HG03558 (cell line): ENCODE measurements at regions not wholly inside any gene's neighbourhood (a gene's known extent, or its start where the extent isn't known, plus 50 kb on each side); places are given as distances from the start of the nearest gene placed in this dataset.
"Not testable (repeated sequence)": the region's sequence is repeated elsewhere in the genome, so short reads cannot be mapped to it uniquely, and the experiment has no call there.

Experiments
- ATAC-seq: cut with Tn5 transposase; IDR thresholded peaks from one replicate; pipeline ENCODE4 v1.9.1; 2021; ENCODE audit warnings: moderate number of reproducible peaks; ENCODE audit not compliant: unreplicated experiment; ENCODE audit errors: extremely low read depth

DNA sequence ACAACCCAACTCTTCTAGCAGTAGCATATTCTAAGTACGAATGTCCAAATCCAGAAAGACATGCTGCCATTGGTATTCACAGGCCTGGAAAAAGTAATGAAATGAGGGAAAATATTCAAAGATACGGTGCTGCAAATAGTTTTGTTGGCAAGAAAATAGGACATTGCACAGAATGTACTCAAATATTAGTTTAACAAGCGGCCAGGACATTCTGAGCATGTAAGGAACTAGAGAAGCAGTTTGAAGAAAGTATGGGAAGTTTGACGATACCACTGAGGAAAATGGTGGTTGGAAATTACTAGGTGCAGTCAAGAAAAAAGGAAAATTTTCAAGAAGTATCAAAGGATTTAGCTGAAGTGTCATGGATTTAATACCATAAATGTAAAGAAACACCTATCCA, 468.0 kb upstream of the GRIN3A start:
- ATAC-seq, result no peak

DNA sequence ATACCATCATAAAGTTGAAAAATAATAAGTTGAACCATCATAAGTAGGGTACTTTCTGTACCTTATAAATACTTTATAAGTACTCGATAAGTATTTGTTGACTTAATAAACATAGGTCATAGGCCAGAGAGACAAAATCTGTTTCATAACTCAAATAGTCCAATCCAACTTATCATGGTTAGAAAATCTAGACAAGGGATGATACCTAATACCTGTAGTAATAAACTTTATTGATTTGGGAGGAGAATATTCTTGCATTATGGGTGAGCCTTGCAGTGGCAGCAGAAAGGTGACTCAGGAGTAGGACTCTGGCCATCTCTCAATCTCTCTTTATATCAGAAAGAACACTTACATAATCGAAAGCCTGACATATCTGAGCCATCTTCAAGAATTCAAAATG, 466.8 kb upstream of the GRIN3A start:
- ATAC-seq, result no peak

DNA sequence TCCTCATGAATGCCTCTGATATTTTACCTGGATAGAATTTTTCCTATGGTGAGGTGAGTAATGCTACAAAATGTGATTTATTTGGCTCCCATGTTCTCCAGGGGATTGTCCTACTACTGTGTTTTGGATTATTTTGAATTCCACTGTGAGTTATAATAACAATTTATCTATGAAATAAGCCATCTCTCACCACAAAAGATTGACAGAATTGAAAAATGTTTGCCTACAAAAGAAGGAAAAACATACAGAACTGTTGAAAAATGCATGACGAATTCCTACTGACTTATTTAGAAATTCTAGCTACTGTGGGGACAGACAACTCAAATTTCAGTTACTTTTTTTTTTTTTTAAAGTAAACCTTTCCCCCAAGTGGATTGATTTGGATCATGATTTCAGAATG, 463.7 kb upstream of the GRIN3A start:
- no peak for ATAC-seq

DNA sequence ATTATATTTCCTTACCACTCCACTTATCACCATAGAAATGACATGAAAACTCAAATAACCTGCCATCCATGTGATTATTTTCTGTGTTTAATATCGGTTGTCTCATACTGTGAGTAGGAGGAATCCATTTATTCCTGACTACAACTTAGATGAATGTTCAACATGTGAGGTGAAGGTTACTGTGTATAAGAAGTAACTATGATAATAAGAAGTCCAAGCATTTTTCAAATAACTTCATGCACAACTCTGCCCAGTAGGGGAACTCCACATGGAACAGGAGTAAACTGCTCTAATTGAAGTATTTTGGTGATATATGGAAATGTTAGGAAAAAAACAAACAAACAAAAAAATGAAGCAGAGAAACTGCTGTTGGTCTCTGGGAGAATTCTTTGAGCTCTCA, 447.5 kb upstream of the GRIN3A start:
- no peak for ATAC-seq

DNA sequence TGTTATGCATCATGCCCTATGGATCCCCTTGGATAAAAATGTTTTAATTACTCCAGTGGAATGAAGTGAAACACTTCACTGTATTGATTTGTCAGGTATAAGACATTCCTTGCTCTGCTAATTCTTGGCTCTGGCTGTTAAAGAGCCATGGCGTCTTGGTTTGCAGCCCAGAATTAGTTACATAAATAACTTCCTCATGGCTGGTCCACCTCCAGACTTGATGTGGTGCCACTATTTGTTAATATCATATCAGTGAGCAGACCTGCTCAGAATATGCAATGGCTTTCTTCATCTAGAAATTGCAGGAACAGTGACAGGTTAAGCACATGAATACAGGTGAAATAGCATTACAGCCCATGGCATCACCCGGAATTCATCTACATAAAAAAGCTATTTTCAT, 446.9 kb upstream of the GRIN3A start:
- no peak for ATAC-seq

DNA sequence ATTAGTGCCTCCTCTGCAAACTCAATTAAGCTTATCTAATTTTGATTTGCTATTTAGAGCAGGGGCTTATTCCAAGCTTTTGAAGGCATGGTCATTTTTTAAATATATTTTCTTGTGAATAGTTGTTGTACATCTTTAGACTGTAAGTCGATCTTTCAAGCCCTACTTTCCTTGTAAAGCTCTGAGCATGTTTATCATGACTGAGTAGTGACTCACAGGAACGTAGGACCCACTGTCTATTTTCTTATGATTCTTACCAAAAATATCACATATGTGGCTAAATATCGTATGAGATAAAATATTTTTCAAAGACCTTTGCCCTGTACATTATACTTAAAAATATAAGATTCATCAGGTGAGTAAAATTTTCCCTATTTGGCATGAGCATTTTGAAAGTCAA, 440.4 kb upstream of the GRIN3A start:
- ATAC-seq, result no peak

DNA sequence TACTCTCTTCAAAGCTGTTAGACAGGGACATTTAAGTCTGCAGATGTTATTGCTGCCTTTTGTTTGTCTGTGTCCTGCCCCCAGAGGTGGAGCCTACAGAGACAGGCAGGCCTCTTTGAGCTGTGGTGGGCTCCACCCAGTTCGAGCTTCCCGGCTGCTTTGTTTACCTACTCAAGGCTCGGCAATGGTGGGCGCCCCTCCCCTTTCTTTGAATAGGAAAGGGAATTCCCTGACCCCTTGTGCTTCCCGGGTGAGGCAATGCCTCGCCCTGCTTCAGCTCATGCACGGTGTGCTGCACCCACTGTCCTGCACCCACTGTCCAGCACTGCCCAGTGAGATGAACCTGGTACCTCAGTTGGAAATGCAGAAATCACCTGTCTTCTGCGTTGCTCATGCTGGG, 435.8 kb upstream of the GRIN3A start:
- not testable (repeated sequence) for ATAC-seq

DNA sequence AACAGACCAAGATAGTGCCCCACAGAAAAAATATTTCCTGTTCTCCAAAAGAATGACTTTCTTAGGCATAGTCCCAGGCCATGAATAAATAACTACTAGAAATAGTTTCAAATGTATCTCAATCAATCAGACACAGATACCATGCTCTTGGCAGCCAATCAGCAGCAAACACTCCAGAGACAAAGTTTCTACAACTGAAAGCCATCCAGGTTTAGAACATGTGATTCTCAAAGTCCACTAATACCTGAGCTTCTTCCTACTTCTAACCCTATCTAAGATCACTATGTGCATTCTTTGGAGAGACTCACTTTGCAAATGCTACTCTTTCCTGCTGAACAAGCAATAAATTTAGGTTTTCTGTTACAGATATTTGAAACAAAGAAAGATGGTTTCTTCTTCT, 425.8 kb upstream of the GRIN3A start:
- ATAC-seq, result no peak

DNA sequence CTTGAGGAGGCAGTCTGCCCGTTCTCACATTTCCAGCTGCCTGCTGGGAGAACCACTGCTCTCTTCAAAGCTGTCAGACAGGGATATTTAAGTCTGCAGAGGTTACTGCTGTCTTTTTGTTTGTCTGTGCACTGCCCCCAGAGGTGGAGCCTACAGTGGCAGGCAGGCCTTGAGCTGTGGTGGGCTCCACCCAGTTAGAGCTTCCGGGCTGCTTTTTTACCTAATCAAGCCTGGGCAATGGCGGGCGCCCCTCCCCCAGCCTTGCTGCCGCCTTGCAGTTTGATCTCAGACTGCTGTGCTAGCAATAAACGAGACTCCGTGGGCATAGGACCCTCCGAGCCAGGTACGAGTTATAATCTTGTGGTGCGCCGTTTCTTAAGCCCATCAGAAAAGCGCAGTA, 414.6 kb upstream of the GRIN3A start:
- not testable (repeated sequence) for ATAC-seq

DNA sequence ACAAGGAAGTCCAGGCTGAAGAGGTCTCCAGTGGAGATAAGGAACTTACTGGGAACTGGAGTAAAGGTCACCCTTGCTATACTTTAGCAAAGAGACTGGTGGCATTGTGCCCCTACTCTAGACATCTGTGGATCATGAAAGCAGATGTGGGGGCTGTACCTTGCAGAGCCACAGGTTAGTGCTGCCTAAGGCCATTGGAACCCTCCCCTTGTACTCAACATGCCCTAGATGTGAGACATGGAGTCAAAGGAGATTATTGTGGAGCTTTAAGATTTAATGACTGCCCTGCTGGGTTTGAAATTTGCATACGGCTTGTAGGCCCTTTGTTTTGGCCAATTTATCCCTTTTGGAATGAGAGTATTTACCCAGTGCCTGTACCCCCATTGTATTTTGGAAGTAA, 397.3 kb upstream of the GRIN3A start:
- ATAC-seq, result no peak

DNA sequence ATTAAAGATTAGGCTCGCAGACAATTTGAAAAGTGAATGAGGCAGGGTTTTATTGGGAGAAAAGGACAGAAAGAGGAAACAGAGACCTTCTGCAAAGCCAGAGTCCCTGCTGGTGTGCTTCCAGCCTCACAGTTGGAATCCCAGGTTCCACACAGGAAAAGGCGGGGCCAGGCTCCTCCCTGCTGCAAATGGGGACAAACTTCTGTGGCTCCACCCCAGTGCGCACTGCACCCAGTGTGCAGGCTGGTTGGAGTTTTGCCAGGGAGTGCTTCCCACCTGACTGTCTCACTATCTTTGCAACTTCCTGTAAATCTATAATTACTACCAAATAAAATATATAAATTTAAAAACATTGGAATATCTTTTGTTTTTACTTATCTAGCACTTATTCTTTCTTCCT, 386.0 kb upstream of the GRIN3A start:
- no peak for ATAC-seq

DNA sequence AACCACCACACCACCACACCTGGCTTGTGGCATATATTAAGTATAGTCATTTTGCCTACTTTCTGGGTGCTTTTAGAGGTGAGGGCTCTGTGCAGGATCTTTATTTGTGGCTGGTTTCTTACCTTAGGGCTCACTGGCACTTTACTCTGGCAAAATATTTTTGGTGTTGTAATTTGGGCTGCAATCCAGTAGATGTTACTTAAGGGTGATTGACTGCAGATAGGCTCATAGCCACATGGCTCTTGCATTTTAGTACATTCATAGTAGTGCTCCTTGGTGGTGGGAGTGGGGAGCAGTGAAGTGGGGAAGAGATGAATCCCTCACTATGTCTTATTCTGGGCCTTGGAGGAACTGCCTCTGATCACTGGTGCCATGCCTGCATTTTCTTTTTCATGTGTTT, 376.1 kb upstream of the GRIN3A start:
- no peak for ATAC-seq

DNA sequence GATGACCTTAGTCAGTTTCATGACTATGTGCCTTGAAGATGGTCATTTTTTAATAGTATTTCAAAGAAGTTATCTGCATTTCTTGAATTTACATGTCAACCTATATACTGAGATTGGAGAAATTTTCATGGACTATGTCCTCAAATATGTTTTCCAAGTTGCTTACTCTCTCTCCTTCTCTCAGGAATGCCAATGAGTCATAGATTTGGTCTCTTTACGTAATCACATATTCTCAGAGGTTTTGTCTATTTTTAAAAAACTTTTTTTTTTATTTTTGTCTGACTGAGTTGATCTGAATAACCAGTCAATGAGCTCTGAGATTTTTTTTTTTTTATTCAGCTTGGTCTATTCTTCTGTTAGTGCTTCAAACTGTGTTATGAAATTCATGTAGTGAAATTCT, 374.7 kb upstream of the GRIN3A start:
- ATAC-seq, result no peak

DNA sequence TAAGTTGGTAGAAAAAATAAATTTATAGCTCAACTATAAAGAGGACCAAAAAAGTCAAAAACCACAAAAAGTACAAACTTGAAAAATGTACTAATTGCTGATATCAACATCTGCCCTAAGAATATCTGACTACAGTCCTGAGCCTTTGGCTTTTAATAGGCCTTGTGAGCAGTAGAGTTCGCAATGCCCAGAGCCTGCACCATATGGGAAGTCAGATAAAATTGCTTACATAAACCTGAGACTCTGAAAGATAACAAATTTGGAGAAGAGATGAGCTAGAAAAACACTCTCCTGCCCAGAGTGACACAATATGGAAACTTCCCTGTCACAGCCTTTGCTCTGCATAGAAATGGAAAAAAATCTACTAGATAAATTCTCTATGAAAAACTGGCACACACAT, 368.0 kb upstream of the GRIN3A start:
- no peak for ATAC-seq

DNA sequence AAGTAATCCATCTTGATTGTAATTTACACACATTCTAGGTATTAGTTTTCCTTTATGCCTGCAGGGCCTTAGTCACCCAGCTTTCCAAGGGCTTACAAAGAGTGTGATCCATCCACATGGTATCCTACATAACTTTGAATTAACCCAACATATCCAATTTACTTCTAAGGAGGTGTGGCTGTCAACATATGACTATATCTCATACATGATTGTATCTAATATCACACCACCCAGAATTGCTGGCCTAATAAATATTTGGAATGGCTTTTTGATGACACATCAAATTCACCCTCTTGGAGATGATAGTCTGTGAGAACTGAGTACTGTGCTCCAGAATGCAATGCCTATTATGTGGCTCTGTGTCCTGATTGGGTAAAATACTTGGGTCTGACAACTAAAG, 363.3 kb upstream of the GRIN3A start:
- no peak for ATAC-seq

DNA sequence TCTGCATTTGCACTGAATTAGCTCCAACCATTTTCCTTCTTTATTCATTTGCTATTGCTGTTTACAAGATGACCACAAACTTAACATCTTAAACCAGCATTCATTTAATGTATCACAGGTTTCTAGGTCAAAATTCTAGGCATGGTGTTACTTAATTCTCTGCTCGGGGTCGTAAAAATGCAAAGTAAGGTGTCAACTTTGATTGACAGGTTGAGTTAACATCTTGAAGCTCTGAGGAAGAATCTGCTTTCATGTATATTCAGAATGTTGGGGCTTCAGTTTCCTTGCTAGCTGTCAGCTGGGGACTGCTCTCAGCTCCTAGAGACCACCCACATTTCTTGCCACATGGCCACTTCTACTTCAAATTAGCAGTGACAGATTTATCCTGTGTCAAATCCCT, 348.7 kb upstream of the GRIN3A start:
- no peak for ATAC-seq

DNA sequence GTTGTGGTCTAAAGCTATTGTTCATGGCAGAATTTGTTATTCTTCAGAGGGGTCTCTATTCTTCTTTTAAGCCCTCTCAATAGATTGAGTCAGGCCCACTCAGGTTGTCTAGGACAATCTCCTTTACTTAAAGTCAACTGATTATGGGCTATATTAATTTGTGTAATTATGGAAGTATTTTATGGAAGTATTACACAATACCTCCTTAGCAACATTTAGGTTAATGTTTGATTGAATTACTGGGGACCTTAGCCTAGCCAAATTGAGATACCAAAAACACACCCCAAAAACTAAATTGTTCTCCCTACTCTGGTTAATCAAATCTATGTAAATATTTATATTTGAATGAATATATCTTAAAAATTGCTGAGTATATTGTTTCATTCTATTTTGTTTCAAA, 347.1 kb upstream of the GRIN3A start:
- ATAC-seq, result no peak

DNA sequence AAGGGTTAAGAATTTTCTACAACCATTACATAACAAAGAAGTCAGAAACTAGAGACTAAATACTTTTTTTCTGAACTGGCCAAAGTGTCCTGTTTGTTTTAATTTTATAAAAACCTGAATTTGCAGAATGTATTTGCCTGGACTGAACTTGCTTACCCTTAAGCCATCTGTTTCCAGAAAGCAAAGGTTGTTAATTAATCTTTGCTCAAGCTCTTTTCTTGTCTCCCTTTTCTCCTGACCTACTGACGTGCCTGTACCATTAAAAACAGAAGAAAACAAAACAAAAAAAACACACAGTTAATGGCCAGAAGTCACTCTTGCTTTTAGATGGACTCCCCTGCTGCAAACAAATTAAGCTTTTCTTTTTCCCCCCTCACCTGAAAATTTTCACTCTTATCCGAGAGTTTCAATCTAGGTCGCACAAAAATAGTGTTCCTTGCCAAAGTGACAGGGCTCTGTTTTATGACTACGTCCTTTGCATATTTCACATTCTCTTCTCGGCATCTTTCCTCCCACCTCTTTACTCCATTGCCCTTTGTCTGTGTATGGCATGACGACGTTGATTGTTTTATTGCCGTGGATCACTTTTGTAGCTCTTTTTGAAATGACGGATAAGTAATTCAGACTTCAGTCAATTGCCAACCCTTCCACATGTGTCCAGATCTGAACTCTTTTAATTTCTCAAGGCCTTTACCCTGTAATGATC, 333.8 kb upstream of the GRIN3A start:
- no peak for ATAC-seq

DNA sequence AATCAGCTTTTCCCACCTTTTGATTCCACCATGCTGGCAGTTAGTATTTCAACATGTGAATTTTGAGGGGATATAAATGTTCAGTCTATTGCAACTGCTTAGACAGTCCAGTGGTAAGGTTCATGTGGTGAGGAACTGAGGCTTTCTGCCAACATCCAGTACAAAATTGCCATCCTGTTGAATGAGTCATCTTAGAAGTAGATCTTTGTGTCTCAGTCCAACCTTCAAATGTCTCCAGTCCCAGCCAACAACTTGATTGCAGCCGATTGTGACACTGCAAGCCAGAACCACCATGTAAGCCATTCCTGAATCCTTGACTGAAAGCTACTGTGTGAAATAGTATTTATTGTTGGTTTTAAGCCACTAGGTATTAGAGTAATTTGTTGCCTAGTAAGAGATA, 331.5 kb upstream of the GRIN3A start:
- no peak for ATAC-seq

DNA sequence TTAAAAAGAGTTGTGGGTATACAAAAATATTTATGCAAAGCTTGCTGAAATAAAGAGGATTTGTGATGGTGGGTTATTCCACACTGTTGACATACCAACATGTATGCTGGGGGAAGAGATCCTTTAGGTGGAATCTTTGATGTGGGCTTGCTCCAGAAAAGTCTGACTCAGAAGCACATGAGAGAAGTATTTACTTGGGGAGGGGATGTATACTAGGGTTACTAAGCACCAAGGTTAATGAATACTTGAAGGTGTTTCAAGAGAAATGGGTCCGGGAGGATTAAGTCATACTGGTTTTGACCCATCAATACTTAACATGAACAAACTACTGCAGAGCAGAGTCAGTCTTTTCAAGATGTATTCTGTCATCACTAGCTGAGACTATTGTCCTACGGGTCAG, 316.4 kb upstream of the GRIN3A start:
- ATAC-seq, result no peak

DNA sequence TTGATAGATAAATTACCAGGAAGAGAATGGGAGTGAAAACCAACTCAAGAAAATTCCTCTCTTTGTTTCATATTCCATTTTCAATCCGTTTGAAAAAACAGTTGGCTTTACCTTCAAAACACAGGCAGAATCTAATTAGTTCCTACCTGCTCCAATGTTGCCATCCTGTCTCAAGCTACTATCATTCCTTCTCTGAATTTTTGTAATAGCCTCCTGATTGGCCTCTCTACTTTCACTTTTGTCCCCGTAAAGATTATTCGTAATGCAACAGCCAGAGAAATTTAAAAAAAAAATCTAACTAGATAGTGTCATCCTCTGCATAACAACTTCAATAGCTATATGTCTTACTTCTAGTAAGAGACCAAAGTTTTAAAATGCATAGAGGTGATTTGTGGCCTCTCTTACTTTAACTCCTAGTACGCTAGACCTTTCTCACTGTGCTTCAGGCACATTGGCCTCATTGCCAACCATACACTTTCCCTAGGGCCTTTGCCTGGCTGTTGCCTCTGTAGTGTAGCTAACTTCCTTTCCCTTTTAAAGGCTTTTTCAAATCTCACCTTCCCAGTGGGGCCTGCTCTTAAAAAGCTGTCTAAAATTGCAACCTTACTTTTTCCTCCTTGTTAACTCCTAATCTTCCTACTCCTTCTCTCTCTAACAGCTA, 311.3 kb upstream of the GRIN3A start:
- no peak for ATAC-seq

DNA sequence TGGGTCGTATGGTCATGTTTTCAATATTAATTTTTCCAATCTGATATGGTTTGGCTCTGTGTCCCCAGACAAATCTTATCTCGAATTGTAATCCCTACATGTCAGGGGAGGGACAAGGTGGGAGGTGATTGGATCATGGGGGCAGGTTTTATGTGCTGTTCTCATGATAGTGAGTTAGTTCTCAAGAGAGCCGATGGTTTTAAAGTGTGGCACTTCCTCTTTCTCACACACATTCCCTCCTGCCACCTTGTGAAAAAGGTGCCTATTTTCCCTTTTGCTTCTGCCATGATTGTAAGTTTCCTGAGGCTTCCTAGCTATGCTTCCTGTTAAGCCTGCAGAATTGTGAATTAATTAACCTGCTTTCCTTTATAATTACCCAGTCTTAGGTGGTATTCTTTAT, 309.1 kb upstream of the GRIN3A start:
- no peak for ATAC-seq
